ENCODE measurements at regions not wholly inside any gene's neighbourhood (a gene's known extent, or its start where the extent isn't known, plus 50 kb on each side); places are given as distances from the start of the nearest gene placed in this dataset.
A peak's percentile ranks its signal among the peaks of the same experiment; 100 is the strongest.

DNA sequence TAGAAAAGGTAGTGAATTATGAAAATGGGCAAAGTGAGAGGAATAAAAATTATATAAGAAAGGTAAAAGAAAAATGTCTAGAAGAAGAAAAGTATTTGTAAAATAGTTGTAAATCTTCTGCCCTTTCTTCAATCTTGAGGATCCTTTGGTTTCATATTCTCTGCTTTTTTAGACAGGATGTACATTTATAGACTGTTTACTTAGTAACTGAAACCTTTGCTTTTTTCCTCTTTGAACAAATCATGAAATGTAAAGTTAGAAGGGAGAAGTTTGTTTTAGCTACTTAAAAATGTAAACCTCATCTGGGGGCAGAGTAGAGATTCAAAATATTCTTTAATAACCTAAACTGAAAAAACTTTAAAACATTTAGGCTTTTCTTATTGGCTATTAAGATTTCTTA, 150.4 kb upstream of the ITGA4 start:
- Histone ChIP-seq H3K9me3 (ENCODE audit: control insufficient read depth in 1 of 2, insufficient read depth in 1 of 2, low read depth in 1 of 2, low read length in 2 of 2) (no peaks in the 10 kb centered on the region), H3K4me3 (replicated peaks in 1 of 2; ENCODE audit: low read depth in 1 of 2, low read length in 2 of 2) (no peak overlapping the region), H4K20me1 (ENCODE audit: insufficient read depth) (no peaks in the 10 kb centered on the region), H3K27ac (ENCODE audit: low read depth, low read length) (no peak overlapping the region), H3K36me3 (ENCODE audit: control insufficient read depth in 1 of 2, insufficient read depth in 2 of 2, low read length in 2 of 2) (no peaks in the 10 kb centered on the region), H3K9me2 (ENCODE audit: insufficient read depth) (no peaks in the 10 kb centered on the region), H3K4me1 (ENCODE audit: control insufficient read depth in 1 of 2, insufficient read depth in 2 of 2, low read length in 2 of 2) (no peaks in the 10 kb centered on the region), H3K27me3 (ENCODE audit: insufficient read depth, low read length) (no peaks in the 10 kb centered on the region), H3K79me2 (ENCODE audit: insufficient read depth, low read length) (no peaks in the 10 kb centered on the region), H3K9ac (ENCODE audit: low read length) (no peak overlapping the region), H2AFZ (ENCODE audit: low read depth, low read length, poor library complexity, severe bottlenecking) (peak overlapping the region; percentile 48), H3K4me2 (ENCODE audit: low read length) (no peak overlapping the region)
- intact Hi-C loops (cut with micrococcal nuclease): no loop called here
- TF ChIP-seq SP1 (IDR thresholded peaks at IDR 0.05; ENCODE audit: low read depth): no peak
- TF ChIP-seq, protein P1, sequence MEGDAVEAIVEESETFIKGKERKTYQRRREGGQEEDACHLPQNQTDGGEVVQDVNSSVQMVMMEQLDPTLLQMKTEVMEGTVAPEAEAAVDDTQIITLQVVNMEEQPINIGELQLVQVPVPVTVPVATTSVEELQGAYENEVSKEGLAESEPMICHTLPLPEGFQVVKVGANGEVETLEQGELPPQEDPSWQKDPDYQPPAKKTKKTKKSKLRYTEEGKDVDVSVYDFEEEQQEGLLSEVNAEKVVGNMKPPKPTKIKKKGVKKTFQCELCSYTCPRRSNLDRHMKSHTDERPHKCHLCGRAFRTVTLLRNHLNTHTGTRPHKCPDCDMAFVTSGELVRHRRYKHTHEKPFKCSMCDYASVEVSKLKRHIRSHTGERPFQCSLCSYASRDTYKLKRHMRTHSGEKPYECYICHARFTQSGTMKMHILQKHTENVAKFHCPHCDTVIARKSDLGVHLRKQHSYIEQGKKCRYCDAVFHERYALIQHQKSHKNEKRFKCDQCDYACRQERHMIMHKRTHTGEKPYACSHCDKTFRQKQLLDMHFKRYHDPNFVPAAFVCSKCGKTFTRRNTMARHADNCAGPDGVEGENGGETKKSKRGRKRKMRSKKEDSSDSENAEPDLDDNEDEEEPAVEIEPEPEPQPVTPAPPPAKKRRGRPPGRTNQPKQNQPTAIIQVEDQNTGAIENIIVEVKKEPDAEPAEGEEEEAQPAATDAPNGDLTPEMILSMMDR (IDR thresholded peaks at IDR 0.05 in 2 of 3, conservative IDR thresholded peaks at IDR 0.05 in 1 of 3; ENCODE audit: borderline replicate concordance in 1 of 3, insufficient read depth in 1 of 3, low read depth in 2 of 3, low read length in 2 of 3): no peak
- TF ChIP-seq ZFX (IDR thresholded peaks at IDR 0.05): no peak
- TF ChIP-seq RAD21 (IDR thresholded peaks at IDR 0.05; ENCODE audit: low read depth): no peak
- no peak for ATAC-seq
- ChIA-PET RAD21 (ENCODE audit: low non-redundant PET in 1 of 2, low total read pairs in 2 of 2, uncharacterized antibody in 2 of 2, unreplicated experiment in 2 of 2) (no interaction called here), POLR2A (no interaction called here), CTCF (no interaction called here)
- no peak for DNase-seq (ENCODE audit: low read depth, low spot score)
- BruUV-seq (replicated peaks): no TSS peak

DNA sequence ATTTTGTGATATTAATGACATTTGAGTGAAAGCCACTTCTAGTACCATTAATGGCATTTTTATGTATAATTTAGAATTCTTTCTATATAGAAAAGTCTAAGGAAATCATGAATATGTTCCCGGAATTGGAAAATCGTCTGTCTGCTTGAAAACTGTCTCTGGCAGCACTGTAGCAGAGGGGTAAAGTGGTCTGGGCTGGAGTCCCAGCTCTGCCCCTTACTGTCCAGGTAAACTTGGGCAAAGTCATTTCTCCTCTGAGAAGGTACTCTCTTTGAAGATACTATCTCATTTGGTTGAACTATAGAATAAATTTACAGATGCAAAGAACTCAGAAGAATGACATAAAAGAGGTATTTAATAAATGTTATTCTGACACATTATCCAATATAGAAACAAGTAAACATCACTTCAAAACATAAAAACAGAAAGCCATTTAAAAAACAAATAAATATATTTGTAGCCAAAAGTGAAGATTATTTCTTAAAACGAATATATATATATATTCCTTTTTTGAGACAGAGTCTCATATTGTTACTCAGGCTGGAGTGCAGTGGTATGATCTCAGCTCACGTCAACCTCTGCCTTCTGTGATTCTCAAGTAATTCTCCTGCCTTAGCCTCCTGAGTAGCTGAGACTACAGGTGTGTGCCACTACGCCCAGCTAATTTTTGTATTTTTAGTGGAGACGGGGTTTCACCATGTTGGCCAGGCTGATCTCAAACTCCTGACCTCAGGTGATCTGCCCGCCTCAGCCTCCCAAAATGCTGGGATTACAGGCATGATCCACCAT, 149.8 kb upstream of the ITGA4 start:
- ChIA-PET POLR2A (no interaction called here), CTCF (no interaction called here), RAD21 (ENCODE audit: low non-redundant PET in 1 of 2, low total read pairs in 2 of 2, uncharacterized antibody in 2 of 2, unreplicated experiment in 2 of 2) (no interaction called here)
- DNase-seq (ENCODE audit: low read depth, low spot score) (no peak), ATAC-seq (no peak)
- BruUV-seq (replicated peaks): no TSS peak
- Histone ChIP-seq H4K20me1 (ENCODE audit: insufficient read depth) (no peaks in the 10 kb centered on the region), H3K4me2 (ENCODE audit: low read length) (no peak overlapping the region), H2AFZ (ENCODE audit: low read depth, low read length, poor library complexity, severe bottlenecking) (peak overlapping the region; percentile 48), H3K9me3 (ENCODE audit: control insufficient read depth in 1 of 2, insufficient read depth in 1 of 2, low read depth in 1 of 2, low read length in 2 of 2) (no peaks in the 10 kb centered on the region), H3K9me2 (ENCODE audit: insufficient read depth) (no peaks in the 10 kb centered on the region), H3K79me2 (ENCODE audit: insufficient read depth, low read length) (no peaks in the 10 kb centered on the region), H3K27ac (ENCODE audit: low read depth, low read length) (no peak overlapping the region), H3K4me3 (replicated peaks in 1 of 2; ENCODE audit: low read depth in 1 of 2, low read length in 2 of 2) (no peak overlapping the region), H3K9ac (ENCODE audit: low read length) (no peak overlapping the region), H3K27me3 (ENCODE audit: insufficient read depth, low read length) (no peaks in the 10 kb centered on the region), H3K4me1 (ENCODE audit: control insufficient read depth in 1 of 2, insufficient read depth in 2 of 2, low read length in 2 of 2) (no peaks in the 10 kb centered on the region), H3K36me3 (ENCODE audit: control insufficient read depth in 1 of 2, insufficient read depth in 2 of 2, low read length in 2 of 2) (no peaks in the 10 kb centered on the region)
- intact Hi-C loops (cut with micrococcal nuclease): no loop called here
- no peak for TF ChIP-seq ZNF274 (IDR thresholded peaks at IDR 0.05; ENCODE audit: low read depth, low read length)
- TF ChIP-seq JUND (IDR thresholded peaks at IDR 0.05): no peak
- TF ChIP-seq SRF (IDR thresholded peaks at IDR 0.05; ENCODE audit: low read depth): no peak
- no peak for TF ChIP-seq POLR2AphosphoS5 (IDR thresholded peaks at IDR 0.05; ENCODE audit: low read depth, low read length)
- TF ChIP-seq POLR2A (IDR thresholded peaks at IDR 0.05; ENCODE audit: borderline replicate concordance, extremely low read depth, insufficient read depth, insufficient read length): no peak
- TF ChIP-seq SP1 (IDR thresholded peaks at IDR 0.05; ENCODE audit: low read depth): no peak
- TF ChIP-seq, protein P1 (IDR thresholded peaks at IDR 0.05 in 2 of 3, conservative IDR thresholded peaks at IDR 0.05 in 1 of 3; ENCODE audit: borderline replicate concordance in 1 of 3, insufficient read depth in 1 of 3, low read depth in 2 of 3, low read length in 2 of 3): no peak
- TF ChIP-seq YY1 (IDR thresholded peaks at IDR 0.05; ENCODE audit: extremely low read depth, insufficient replicate concordance, low read depth, low read length): no peak
- TF ChIP-seq CEBPB (IDR thresholded peaks at IDR 0.05; ENCODE audit: low read depth): no peak
- no peak for TF ChIP-seq CBX3 (IDR thresholded peaks at IDR 0.05; ENCODE audit: low read depth)

Measured in HCT116 (cell line).